ENCODE measurements at regions not wholly inside any gene's neighbourhood (a gene's known extent, or its start where the extent isn't known, plus 50 kb on each side); places are given as distances from the start of the nearest gene placed in this dataset.

DNA sequence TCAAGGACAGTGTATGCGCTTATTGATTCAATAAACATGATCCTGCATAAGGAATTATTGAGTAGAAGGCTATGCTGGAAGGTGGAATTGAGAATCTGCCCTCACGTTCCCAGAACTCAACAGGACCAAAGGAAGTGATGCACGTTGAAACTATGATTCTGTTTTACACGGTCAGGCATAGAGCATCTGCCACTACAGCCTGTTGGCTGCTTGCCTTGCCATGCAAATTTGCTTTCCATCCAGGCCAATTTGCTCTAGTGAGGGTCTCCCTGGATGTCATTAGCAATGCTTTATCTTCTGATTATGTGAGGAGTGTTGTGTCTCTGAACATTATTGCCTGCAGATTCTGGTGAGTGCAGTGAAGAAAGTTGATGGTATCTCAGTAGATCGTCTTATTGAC is 132.9 kb downstream of the ADRA2A start:
- TF ChIP-seq EZH2 (IDR thresholded peaks at IDR 0.05) (no peak), FOXP2 (optimal IDR thresholded peaks at IDR 0.05; ENCODE audit: control extremely low read depth, extremely low read length, insufficient read depth) (no peak)
